ENCODE measurements at regions not wholly inside any gene's neighbourhood (a gene's known extent, or its start where the extent isn't known, plus 50 kb on each side); places are given as distances from the start of the nearest gene placed in this dataset.

DNA sequence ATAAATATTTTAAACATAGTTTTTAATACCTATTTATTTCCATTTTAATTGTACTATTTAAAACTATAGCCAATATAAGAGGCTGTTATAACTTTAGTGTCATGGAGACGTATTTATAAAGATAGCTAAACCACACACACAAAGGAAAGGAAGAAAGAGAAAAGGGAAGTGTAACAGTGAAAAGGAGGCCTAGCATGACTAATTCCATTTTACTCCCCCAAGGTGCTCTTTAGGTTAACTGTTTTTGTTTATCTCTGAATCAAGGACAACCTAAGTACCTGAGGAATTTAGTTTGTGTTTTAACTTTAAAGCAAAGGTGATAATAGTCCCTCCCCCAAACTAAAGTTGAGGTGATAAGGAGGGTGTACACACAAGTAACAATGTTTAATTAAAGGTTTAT is 1188.9 kb upstream of the C9orf72 start:
- H3K27me3 ChIP-seq (ENCODE audit: control insufficient read depth, insufficient read depth, low read length, poor library complexity, severe bottlenecking), result no peaks in the 10 kb centered on the region

DNA sequence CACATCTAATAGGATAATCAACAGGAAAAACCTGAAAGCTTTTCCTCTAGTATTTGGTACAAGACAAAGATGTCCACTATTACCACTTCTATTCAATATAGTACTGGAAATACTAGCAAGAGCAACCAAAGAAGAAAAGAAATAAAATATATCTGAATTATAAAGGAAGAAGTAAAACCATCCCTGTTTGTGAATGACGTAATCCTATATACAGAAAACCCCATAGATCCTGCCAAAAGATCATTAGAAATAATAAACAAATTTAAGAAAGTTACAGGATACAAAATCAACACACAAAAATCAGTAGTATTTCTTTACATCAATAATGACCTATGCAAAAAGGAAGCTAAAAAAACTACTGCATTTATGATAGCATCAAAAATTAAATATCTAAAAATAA is 1191.3 kb upstream of the C9orf72 start:
- WGBS, 2 experiments, result 58% methylated on average over 1 of the region's 1 CpG; no CpG with 5 or more reads in 1 of the 2 experiments
- Histone ChIP-seq H3K36me3 (ENCODE audit: control insufficient read depth, insufficient read depth, low read length) (no peaks in the 10 kb centered on the region), H3K9me3 (ENCODE audit: control insufficient read depth, low read length) (no peaks in the 10 kb centered on the region), H3K4me1 (ENCODE audit: control insufficient read depth, insufficient read depth, low read length) (no peaks in the 10 kb centered on the region), H3K4me3 (ENCODE audit: insufficient read depth, low read depth, low read length) (no peak overlapping the region), H3K27ac (ENCODE audit: insufficient read depth, low read depth, low read length, poor library complexity, severe bottlenecking) (no peak overlapping the region), H3K27me3 (ENCODE audit: control insufficient read depth, insufficient read depth, low read length, poor library complexity, severe bottlenecking) (no peaks in the 10 kb centered on the region)

More for the DNA sequence above, 1188.9 kb upstream of the C9orf72 start:
- no peak overlapping the region for H3K4me3 ChIP-seq (ENCODE audit: insufficient read depth, low read depth, low read length)
- H3K9me3 ChIP-seq (ENCODE audit: control insufficient read depth, low read length), result no peaks in the 10 kb centered on the region
- H3K27ac ChIP-seq (ENCODE audit: insufficient read depth, low read depth, low read length, poor library complexity, severe bottlenecking), result no peak overlapping the region
- no peaks in the 10 kb centered on the region for H3K36me3 ChIP-seq (ENCODE audit: control insufficient read depth, insufficient read depth, low read length)
- WGBS, 2 experiments, result no CpG with 5 or more reads among the region's 1 CpG
- no peaks in the 10 kb centered on the region for H3K4me1 ChIP-seq (ENCODE audit: control insufficient read depth, insufficient read depth, low read length)

DNA sequence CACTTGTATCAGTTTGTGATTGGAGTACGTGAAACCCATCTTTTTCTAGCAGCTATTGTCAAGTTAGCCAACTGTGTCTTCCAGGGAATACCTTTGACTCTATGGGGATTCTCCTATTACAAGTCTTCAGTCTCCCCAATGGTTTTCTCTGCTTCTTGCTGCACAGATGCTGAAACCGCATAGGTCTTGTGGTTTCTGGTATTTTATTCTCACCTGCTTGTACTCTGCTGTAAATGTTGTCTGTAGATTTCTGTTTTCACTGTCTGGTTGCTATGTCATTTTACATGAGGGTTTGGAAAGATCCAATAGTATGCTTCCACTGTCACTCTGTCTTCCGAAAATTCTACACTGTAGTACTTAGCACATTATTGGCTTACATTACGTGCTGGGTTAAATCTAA is 1196.9 kb upstream of the C9orf72 start:
- Histone ChIP-seq H3K27me3 (ENCODE audit: control insufficient read depth, insufficient read depth, low read length, poor library complexity, severe bottlenecking) (no peaks in the 10 kb centered on the region), H3K36me3 (ENCODE audit: control insufficient read depth, insufficient read depth, low read length) (no peaks in the 10 kb centered on the region), H3K4me1 (ENCODE audit: control insufficient read depth, insufficient read depth, low read length) (no peaks in the 10 kb centered on the region), H3K4me3 (ENCODE audit: insufficient read depth, low read depth, low read length) (no peak overlapping the region), H3K9me3 (ENCODE audit: control insufficient read depth, low read length) (no peaks in the 10 kb centered on the region), H3K27ac (ENCODE audit: insufficient read depth, low read depth, low read length, poor library complexity, severe bottlenecking) (no peak overlapping the region)
- 87 to 93% methylated on average over 3 to 4 of the region's 4 CpGs for WGBS, 2 experiments

DNA sequence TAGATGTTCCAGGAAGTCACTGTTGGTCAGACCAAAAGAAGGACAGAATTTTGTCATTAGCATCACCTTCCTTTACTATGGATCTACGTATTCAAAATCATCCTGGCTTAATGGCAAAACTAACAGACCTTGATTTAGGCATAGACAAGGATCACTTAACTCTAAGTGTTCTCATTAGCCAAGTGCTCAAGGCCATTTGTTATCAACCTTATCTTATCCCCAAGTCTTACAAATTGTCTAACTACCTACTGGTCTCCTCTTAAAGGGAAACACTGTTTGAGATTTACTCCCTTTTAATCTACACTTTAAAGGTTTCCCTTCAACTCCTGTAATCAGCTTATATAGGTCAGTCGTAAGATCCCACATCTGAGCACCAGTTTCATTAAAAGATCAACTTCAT is 1197.5 kb upstream of the C9orf72 start:
- H3K27me3 ChIP-seq (ENCODE audit: control insufficient read depth, insufficient read depth, low read length, poor library complexity, severe bottlenecking), result no peaks in the 10 kb centered on the region
- no peak overlapping the region for H3K4me3 ChIP-seq (ENCODE audit: insufficient read depth, low read depth, low read length)
- H3K4me1 ChIP-seq (ENCODE audit: control insufficient read depth, insufficient read depth, low read length), result no peaks in the 10 kb centered on the region
- H3K36me3 ChIP-seq (ENCODE audit: control insufficient read depth, insufficient read depth, low read length), result no peaks in the 10 kb centered on the region
- H3K27ac ChIP-seq (ENCODE audit: insufficient read depth, low read depth, low read length, poor library complexity, severe bottlenecking), result no peak overlapping the region
- WGBS, 2 experiments, result 90% methylated on average over 2 of the region's 2 CpGs
- no peaks in the 10 kb centered on the region for H3K9me3 ChIP-seq (ENCODE audit: control insufficient read depth, low read length)

DNA sequence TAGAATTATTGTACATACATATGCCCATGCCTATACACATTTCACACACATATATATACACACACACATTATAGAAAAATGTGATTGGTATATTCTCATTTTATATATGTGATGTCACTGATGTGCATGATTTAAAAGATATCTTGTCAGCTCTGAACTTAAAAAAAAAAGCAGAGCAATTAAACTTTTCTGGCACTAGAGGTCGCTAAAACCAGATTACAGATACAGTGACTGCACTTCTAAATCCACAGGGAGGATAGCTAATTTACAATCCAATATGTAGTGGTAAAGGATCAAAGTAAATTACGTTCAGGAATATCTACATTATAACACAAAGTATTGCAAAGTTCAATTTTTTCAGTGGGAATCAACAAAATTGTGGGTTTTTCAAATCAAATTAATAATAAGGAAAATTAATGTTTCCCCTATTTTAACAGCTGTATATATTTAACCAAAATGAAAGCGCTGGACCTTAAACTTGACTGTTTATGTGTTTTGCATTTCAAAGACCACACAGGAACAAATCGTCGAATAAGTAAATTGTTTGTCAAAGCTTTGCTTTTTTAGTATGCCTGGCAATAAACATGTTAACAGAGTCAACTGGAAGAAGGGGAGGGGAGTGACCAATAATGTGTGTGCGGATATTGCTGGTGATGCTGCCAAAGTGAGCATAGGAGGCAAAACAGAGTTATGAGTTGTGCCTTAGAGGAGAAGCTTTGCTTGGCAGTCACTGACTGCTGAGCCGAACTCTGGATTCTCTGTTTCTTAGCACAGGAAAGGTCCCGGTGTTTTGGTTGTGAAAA is 1201.4 kb upstream of the C9orf72 start:
- no peaks in the 10 kb centered on the region for H3K9me3 ChIP-seq (ENCODE audit: control insufficient read depth, low read length)
- H3K4me1 ChIP-seq (ENCODE audit: control insufficient read depth, insufficient read depth, low read length), result no peaks in the 10 kb centered on the region
- no peak overlapping the region for H3K4me3 ChIP-seq (ENCODE audit: insufficient read depth, low read depth, low read length)
- no peaks in the 10 kb centered on the region for H3K36me3 ChIP-seq (ENCODE audit: control insufficient read depth, insufficient read depth, low read length)
- WGBS, 2 experiments, result 54 to 57% methylated on average over 7 of the region's 8 CpGs
- no peaks in the 10 kb centered on the region for H3K27me3 ChIP-seq (ENCODE audit: control insufficient read depth, insufficient read depth, low read length, poor library complexity, severe bottlenecking)
- no peak overlapping the region for H3K27ac ChIP-seq (ENCODE audit: insufficient read depth, low read depth, low read length, poor library complexity, severe bottlenecking)

DNA sequence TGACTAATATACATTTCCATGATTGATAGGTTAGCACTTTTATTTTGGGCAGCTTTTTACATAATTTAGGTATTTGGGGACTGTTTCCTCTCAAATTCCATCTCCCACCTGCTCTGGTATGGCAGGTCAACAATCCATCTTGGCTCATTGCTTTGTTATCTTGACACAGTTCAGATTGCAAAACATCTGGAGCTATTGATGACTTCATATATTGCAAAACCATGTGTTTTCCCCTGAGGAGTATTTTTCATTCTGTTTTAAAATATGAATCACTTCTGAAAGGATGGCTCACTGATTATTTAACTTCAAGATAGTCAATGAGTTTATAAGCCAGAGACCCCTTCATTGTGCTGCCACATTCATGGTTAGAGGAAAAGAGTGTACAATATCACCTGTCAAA is 1206.0 kb upstream of the C9orf72 start:
- Histone ChIP-seq H3K36me3 (ENCODE audit: control insufficient read depth, insufficient read depth, low read length) (no peaks in the 10 kb centered on the region), H3K4me3 (ENCODE audit: insufficient read depth, low read depth, low read length) (no peak overlapping the region), H3K27ac (ENCODE audit: insufficient read depth, low read depth, low read length, poor library complexity, severe bottlenecking) (no peak overlapping the region), H3K9me3 (ENCODE audit: control insufficient read depth, low read length) (no peaks in the 10 kb centered on the region), H3K27me3 (ENCODE audit: control insufficient read depth, insufficient read depth, low read length, poor library complexity, severe bottlenecking) (no peaks in the 10 kb centered on the region), H3K4me1 (ENCODE audit: control insufficient read depth, insufficient read depth, low read length) (no peaks in the 10 kb centered on the region)

DNA sequence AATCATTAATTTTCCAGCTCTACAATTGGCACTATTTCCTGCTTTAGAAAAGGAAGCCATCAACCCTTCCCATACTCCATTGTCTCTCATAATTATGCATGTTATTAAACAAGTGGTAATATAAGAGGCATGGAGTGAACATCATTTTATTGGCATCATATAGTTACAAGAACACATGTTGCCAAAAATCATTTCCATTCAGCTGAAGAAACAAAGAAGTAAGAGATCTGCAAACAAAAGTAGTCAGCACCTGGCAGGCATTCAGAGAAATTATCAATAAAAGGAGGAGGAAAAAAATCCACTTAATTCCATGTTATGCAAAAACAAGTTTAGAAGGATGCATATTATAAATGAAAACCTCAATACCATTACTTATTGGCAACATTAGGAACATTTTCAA is 1208.2 kb upstream of the C9orf72 start:
- Histone ChIP-seq H3K27me3 (ENCODE audit: control insufficient read depth, insufficient read depth, low read length, poor library complexity, severe bottlenecking) (no peaks in the 10 kb centered on the region), H3K4me1 (ENCODE audit: control insufficient read depth, insufficient read depth, low read length) (no peaks in the 10 kb centered on the region), H3K9me3 (ENCODE audit: control insufficient read depth, low read length) (no peaks in the 10 kb centered on the region), H3K4me3 (ENCODE audit: insufficient read depth, low read depth, low read length) (no peak overlapping the region), H3K36me3 (ENCODE audit: control insufficient read depth, insufficient read depth, low read length) (no peaks in the 10 kb centered on the region), H3K27ac (ENCODE audit: insufficient read depth, low read depth, low read length, poor library complexity, severe bottlenecking) (no peak overlapping the region)

DNA sequence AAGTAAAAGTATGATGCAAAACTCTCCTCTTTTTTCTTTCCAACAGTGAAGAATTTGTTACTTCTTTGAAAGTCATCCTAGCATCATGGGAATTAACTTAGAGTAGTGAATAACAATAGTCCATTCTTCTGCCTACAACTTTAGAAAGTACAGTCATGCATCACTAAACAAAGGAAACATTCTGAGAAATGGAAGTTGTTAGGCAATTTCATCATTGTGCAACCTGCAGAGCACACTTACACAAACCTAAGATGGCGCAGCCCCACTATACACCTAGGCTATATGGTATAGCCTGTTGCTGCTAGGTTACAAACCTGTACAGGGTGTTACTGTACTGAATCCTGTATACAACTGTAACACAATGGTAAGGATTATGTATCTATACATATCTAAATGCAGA is 1209.3 kb upstream of the C9orf72 start:
- H3K9me3 ChIP-seq (ENCODE audit: control insufficient read depth, low read length), result no peaks in the 10 kb centered on the region
- H3K4me1 ChIP-seq (ENCODE audit: control insufficient read depth, insufficient read depth, low read length), result no peaks in the 10 kb centered on the region
- H3K4me3 ChIP-seq (ENCODE audit: insufficient read depth, low read depth, low read length), result no peak overlapping the region
- WGBS, 2 experiments, result 83 to 100% methylated on average over 1 of the region's 1 CpG
- H3K27ac ChIP-seq (ENCODE audit: insufficient read depth, low read depth, low read length, poor library complexity, severe bottlenecking), result no peak overlapping the region
- H3K27me3 ChIP-seq (ENCODE audit: control insufficient read depth, insufficient read depth, low read length, poor library complexity, severe bottlenecking), result no peaks in the 10 kb centered on the region
- H3K36me3 ChIP-seq (ENCODE audit: control insufficient read depth, insufficient read depth, low read length), result no peaks in the 10 kb centered on the region

DNA sequence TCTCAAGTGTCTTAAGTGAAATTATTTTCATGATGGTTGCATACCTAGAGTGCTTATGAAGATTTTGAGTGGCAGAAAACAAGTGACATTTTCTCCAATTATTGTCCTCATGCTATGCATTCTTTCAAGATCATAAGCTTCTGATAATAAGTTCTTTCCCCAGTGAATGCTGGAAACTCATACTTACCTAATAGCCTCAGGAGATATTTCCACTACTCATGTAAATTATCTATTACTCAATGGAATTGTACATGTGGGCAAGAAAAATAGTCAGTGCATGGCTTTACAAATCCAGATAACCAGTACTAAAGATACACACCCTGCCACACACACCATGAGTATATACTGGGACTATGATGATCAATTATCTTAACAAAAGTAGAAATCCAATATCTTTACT is 1219.4 kb upstream of the C9orf72 start:
- Histone ChIP-seq H3K36me3 (ENCODE audit: control insufficient read depth, insufficient read depth, low read length) (no peaks in the 10 kb centered on the region), H3K27me3 (ENCODE audit: control insufficient read depth, insufficient read depth, low read length, poor library complexity, severe bottlenecking) (no peaks in the 10 kb centered on the region), H3K4me1 (ENCODE audit: control insufficient read depth, insufficient read depth, low read length) (no peaks in the 10 kb centered on the region), H3K4me3 (ENCODE audit: insufficient read depth, low read depth, low read length) (no peak overlapping the region), H3K27ac (ENCODE audit: insufficient read depth, low read depth, low read length, poor library complexity, severe bottlenecking) (no peak overlapping the region), H3K9me3 (ENCODE audit: control insufficient read depth, low read length) (no peaks in the 10 kb centered on the region)

DNA sequence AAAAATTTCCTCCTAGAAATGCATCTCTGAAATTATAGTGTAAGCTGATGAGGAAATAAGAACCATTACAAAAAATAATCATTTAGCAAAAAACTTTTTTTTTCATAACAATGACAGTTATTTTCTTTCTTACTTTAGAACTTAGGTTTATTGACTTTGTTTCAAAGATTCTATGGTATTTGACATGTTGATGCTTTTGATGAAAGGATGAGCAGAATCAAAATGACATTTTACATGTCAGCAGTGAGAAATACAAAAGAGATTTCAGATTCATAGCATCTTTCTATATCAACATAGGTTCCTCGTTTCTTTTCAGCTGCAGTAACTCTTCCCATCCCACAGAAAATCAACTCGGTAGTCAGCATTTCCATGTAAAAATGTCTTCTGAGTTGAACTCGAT is 1226.6 kb upstream of the C9orf72 start:
- Histone ChIP-seq H3K4me3 (ENCODE audit: insufficient read depth, low read depth, low read length) (no peak overlapping the region), H3K4me1 (ENCODE audit: control insufficient read depth, insufficient read depth, low read length) (no peaks in the 10 kb centered on the region), H3K36me3 (ENCODE audit: control insufficient read depth, insufficient read depth, low read length) (no peaks in the 10 kb centered on the region), H3K27me3 (ENCODE audit: control insufficient read depth, insufficient read depth, low read length, poor library complexity, severe bottlenecking) (no peaks in the 10 kb centered on the region), H3K9me3 (ENCODE audit: control insufficient read depth, low read length) (no peaks in the 10 kb centered on the region), H3K27ac (ENCODE audit: insufficient read depth, low read depth, low read length, poor library complexity, severe bottlenecking) (no peak overlapping the region)
- WGBS, 2 experiments, result 81 to 93% methylated on average over 2 to 3 of the region's 3 CpGs

Measured in ectodermal cell (in vitro differentiated cells).